Cardiac septum (tissue), 1 donor: ENCODE measurements at regions not wholly inside any gene's neighbourhood (a gene's known extent, or its start where the extent isn't known, plus 50 kb on each side); places are given as distances from the start of the nearest gene placed in this dataset.

Source experiments
- DNase-seq: peaks from one replicate; pipeline ENCODE4 v3.0.0-alpha.2; 2020; ENCODE audit warnings: low spot score
- intact Hi-C: fragments of 100-400 bp; cut with DNase I; formaldehyde crosslinking; loops from one replicate; pipeline ENCODE4 v1.14.0; 2022
- donor health status: DM: no; HTN: no; CAD: no.

DNA sequence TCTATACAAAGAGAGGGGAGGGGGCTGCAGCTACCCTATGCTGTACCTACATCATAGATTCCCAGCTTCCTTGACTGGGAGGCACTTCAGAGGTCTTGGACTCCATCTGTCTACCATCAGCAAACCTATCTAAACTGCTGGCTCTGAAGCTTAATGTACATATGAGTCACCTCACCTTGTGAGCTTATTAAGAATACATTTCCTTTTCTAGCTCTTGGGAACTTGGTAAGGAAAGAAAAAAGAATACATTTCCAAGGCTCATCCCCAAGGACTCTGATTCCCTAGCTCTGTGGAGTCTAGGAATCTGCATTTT is 50.0 kb upstream of the PRELP start:
- no peak for DNase-seq
- intact Hi-C loops: no loop called here
